Esophagus muscularis mucosa (tissue), 3 donors: ENCODE measurements at regions not wholly inside any gene's neighbourhood (a gene's known extent, or its start where the extent isn't known, plus 50 kb on each side); places are given as distances from the start of the nearest gene placed in this dataset.

Experiments used
- POLR2A ChIP-seq: fragments of 450-650 bp; IDR thresholded peaks from one replicate; pipeline ENCODE4 v1.6.1; 2017; ENCODE audit warnings: antibody characterized with exemption, moderate library complexity, mild to moderate bottlenecking, low read depth
- POLR2AphosphoS5 ChIP-seq, 2 donors: sonication (generic); formaldehyde crosslinking; IDR thresholded peaks; one replicate each; pipeline ENCODE4 v1.6.1; 2017; ENCODE audit warnings: antibody characterized with exemption in 2 of 2
- TF ChIP-seq, protein P1 (sequence below), 3 experiments: fragments of 200-600 bp in 2 of 3; fragments of 450-650 bp in 1 of 3; sonication (generic) in 2 of 3; IDR thresholded peaks; one replicate each; pipeline ENCODE4 v1.5.1; 2017 to 2019; ENCODE audit warnings: antibody characterized with exemption in 3 of 3, mild to moderate bottlenecking in 2 of 3, moderate library complexity in 1 of 3

DNA sequence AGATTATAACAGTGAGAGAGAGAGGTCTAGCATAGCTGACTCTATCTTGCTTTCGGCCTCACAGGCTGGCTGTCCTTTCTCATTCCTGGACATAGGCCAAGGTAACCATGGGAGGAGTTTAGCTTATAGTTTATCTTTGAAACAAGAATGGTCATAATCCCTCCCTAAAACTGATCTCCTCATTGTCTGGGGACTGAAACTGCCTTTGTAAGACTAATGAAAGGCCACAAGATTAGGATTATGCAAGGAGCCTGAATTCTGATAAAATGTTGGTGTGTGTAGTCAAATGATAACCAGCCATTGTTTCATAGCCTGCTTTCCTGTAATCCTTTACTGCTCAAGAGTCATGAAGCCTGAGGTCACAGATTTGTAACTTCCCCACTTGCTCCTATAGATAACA, 131.9 kb upstream of the LYPLAL1 start:
- TF ChIP-seq, protein P1, sequence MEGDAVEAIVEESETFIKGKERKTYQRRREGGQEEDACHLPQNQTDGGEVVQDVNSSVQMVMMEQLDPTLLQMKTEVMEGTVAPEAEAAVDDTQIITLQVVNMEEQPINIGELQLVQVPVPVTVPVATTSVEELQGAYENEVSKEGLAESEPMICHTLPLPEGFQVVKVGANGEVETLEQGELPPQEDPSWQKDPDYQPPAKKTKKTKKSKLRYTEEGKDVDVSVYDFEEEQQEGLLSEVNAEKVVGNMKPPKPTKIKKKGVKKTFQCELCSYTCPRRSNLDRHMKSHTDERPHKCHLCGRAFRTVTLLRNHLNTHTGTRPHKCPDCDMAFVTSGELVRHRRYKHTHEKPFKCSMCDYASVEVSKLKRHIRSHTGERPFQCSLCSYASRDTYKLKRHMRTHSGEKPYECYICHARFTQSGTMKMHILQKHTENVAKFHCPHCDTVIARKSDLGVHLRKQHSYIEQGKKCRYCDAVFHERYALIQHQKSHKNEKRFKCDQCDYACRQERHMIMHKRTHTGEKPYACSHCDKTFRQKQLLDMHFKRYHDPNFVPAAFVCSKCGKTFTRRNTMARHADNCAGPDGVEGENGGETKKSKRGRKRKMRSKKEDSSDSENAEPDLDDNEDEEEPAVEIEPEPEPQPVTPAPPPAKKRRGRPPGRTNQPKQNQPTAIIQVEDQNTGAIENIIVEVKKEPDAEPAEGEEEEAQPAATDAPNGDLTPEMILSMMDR (IDR thresholded peaks at IDR 0.05) = no peak
- TF ChIP-seq POLR2AphosphoS5 (IDR thresholded peaks at IDR 0.05) (no peak), POLR2A (no peak)
